GM12872 (cell line): ENCODE measurements at regions not wholly inside any gene's neighbourhood (a gene's known extent, or its start where the extent isn't known, plus 50 kb on each side); places are given as distances from the start of the nearest gene placed in this dataset.

Experiments
- TF ChIP-seq, protein P1 (sequence below): IDR thresholded peaks from 3 replicates; pipeline ENCODE4 v1.5.1; 2011; ENCODE audit warnings: low read depth, mild to moderate bottlenecking, low read length, moderate library complexity; ENCODE audit not compliant: insufficient read depth

GRCh38 chr3:145032791-145033190, 1061.2 kb downstream of the DIPK2A start:
- TF ChIP-seq, protein P1, sequence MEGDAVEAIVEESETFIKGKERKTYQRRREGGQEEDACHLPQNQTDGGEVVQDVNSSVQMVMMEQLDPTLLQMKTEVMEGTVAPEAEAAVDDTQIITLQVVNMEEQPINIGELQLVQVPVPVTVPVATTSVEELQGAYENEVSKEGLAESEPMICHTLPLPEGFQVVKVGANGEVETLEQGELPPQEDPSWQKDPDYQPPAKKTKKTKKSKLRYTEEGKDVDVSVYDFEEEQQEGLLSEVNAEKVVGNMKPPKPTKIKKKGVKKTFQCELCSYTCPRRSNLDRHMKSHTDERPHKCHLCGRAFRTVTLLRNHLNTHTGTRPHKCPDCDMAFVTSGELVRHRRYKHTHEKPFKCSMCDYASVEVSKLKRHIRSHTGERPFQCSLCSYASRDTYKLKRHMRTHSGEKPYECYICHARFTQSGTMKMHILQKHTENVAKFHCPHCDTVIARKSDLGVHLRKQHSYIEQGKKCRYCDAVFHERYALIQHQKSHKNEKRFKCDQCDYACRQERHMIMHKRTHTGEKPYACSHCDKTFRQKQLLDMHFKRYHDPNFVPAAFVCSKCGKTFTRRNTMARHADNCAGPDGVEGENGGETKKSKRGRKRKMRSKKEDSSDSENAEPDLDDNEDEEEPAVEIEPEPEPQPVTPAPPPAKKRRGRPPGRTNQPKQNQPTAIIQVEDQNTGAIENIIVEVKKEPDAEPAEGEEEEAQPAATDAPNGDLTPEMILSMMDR = no peak

- TF ChIP-seq, protein P1 = no peak
Observed at GRCh38 chr3:145035682-145036081, 1064.1 kb downstream of the DIPK2A start.

DNA sequence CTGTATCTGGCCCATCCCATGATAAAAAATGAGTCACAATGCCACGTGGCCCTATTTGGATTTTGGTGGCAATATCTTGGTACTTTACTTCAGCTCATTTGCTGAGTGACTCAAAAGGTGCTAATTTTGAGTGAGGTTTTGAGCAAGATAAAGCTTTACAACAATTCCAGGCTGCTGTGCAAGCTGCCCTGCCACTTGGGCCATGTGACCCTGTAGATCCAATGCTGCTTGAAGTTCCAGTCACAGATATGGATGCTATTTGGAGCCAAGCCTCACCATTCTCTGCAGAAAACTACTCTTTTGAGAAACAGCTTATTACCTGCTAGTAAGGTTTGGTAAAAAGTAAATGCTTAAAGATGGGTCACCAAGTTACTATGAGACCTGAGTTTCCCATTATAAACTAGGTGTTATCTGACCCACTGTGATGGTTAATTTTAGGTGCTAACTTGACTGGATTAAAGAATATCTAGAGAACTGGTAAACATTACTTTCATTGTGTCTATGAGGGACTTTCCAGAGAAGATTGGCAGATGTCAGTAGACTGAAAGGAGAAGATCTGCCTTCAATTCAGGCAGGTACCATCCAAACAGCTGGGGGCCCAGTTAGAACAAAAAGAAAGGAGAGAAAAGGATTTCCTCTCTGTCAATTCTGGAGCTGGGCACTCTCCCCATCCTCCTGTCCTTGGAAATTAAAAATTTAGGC, 1083.9 kb downstream of the DIPK2A start:
- TF ChIP-seq, protein P1 = no peak

GRCh38 chr3:145058483-145058882, 1086.9 kb downstream of the DIPK2A start:
- TF ChIP-seq, protein P1 = no peak

DNA sequence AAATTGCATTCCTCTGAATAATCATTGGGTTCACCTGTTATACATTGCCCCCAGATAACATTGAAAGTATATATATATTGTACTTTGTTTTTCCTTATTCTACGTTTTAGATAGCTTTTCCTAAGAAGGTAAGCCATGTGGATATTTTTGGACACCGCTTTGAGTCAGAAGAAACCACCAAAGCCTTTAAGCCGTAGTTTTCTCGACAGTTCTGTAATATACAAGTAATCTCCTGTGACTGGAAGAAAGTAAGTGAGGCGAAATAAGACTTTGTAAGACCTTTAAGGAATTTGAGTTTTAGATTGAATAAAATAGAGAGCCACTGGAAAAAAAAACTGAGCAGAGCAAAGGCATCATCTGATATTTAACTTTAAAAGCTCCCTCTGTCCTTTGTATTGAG, 1092.0 kb downstream of the DIPK2A start:
- TF ChIP-seq, protein P1 = no peak

DNA sequence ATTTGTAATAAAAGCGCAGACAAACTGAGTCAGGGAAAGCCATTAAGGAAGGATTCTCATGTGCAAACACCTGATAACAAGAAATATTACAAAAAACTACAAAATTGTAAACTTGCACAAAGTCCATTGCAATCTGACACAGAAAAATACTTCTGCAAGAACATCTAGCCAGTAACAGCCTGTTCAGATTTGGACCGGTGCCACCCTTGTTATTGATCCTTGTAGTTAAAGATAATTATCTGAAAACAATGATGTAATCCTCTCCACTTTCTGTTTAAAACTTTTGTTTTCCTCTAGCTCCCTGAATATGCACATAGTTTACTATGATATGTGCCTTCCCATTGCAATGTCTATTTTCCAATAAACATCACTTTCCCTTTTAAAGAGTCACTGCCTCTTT, 1090.2 kb downstream of the PLOD2 start:
- TF ChIP-seq, protein P1 = no peak

DNA sequence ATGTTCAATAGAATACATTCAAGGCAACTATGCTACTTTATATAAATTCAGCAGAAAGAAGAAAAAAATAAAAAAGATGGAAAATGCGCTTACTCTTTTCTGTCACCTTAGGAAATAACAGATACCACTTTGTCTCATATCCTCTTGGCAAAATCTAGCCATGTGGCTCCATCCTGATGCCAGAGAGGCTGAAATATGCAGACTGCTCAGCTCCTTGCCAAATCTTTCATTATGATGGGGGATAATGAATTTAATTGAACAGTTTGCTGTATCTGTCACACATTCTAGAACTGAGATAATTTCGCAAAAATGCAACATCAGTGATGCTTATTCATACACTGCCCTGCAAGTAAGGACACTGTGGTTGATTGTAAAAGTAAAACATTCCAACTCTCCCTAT, 1081.5 kb downstream of the PLOD2 start:
- TF ChIP-seq, protein P1 = no peak

GRCh38 chr3:145087038-145087437, 1073.9 kb downstream of the PLOD2 start:
- TF ChIP-seq, protein P1 = no peak
